Neural cell (in vitro differentiated cells): ENCODE measurements at regions not wholly inside any gene's neighbourhood (a gene's known extent, or its start where the extent isn't known, plus 50 kb on each side); places are given as distances from the start of the nearest gene placed in this dataset.

Experiments used
- H2AFZ ChIP-seq: fragments of 200-600, 300-800 bp; sonication (generic), shearing (Covaris generic); 2 replicates; pipeline ENCODE4 v1.6.0; 2014; ENCODE audit warnings: low read depth, mild to moderate bottlenecking, antibody characterized with exemption, low read length, moderate library complexity
- H3F3A ChIP-seq: fragments of 200-600 bp; shearing (Covaris generic); 2 replicates; pipeline ENCODE4 v1.6.1; 2016; ENCODE audit warnings: mild to moderate bottlenecking, moderate library complexity, mixed read lengths, antibody characterized with exemption, low read length; ENCODE audit not compliant: insufficient read depth, poor library complexity, severe bottlenecking
- H3K27ac ChIP-seq: fragments of 200-600, 300-800 bp; sonication (generic), shearing (Covaris generic); 2 replicates; pipeline ENCODE4 v1.5.1; 2014; ENCODE audit warnings: mild to moderate bottlenecking, low read length, moderate library complexity
- H3K27me3 ChIP-seq: fragments of 300-800, 200-600 bp; sonication (generic), shearing (Covaris generic); 2 replicates; pipeline ENCODE4 v1.6.0; 2014; ENCODE audit warnings: mild to moderate bottlenecking, low read depth, low read length, moderate library complexity; ENCODE audit not compliant: insufficient read depth
- H3K36me3 ChIP-seq: fragments of 300-800, 200-600 bp; sonication (generic), shearing (Covaris generic); 2 replicates; pipeline ENCODE4 v1.5.1; 2014; ENCODE audit warnings: mild to moderate bottlenecking, antibody characterized with exemption, low read length, moderate library complexity; ENCODE audit not compliant: insufficient read depth
- H3K4me2 ChIP-seq: fragments of 300-800, 200-600 bp; sonication (generic), shearing (Covaris generic); 2 replicates; pipeline ENCODE4 v1.6.0; 2014; ENCODE audit warnings: mild to moderate bottlenecking, low read length
- H3K4me3 ChIP-seq: fragments of 300-800, 200-600 bp; sonication (generic), shearing (Covaris generic); 2 replicates; pipeline ENCODE4 v1.5.1; 2014; ENCODE audit warnings: mild to moderate bottlenecking, low read length, moderate library complexity
- H3K79me2 ChIP-seq: fragments of 200-600 bp; shearing (Covaris generic); replicated peaks from 2 replicates; pipeline ENCODE4 v1.6.0; 2014; ENCODE audit warnings: mild to moderate bottlenecking, low read length, moderate library complexity; ENCODE audit not compliant: insufficient read depth
- H3K9ac ChIP-seq: fragments of 300-800, 200-600 bp; sonication (generic), shearing (Covaris generic); 2 replicates; pipeline ENCODE4 v1.6.1; 2016; ENCODE audit warnings: mild to moderate bottlenecking, low read length, mixed read lengths
- H3K9me2 ChIP-seq: fragments of 200-600 bp; shearing (Covaris generic); 2 replicates; pipeline ENCODE4 v1.6.1; 2016; ENCODE audit warnings: mild to moderate bottlenecking, low read length, mixed read lengths; ENCODE audit not compliant: insufficient read depth
- H3K9me3 ChIP-seq: fragments of 200-600, 300-800 bp; sonication (generic), shearing (Covaris generic); 2 replicates; pipeline ENCODE4 v1.6.1; 2016; ENCODE audit warnings: mild to moderate bottlenecking, mixed run types, low read length, moderate library complexity, mixed read lengths
- H4K20me1 ChIP-seq: fragments of 200-600 bp; shearing (Covaris generic); 2 replicates; pipeline ENCODE4 v1.6.1; 2016; ENCODE audit warnings: mild to moderate bottlenecking, mixed run types; ENCODE audit not compliant: insufficient read depth
- CTCF ChIP-seq: fragments of 450-650 bp; IDR thresholded peaks from 2 replicates; pipeline ENCODE4 v1.5.1; 2014; ENCODE audit warnings: antibody characterized with exemption, mild to moderate bottlenecking, moderate library complexity; ENCODE audit not compliant: poor library complexity, severe bottlenecking
- EP300 ChIP-seq: fragments of 450-650 bp; conservative IDR thresholded peaks from 2 replicates; pipeline ENCODE4 v1.6.1; 2014; ENCODE audit warnings: antibody characterized with exemption, mild to moderate bottlenecking, moderate library complexity; ENCODE audit not compliant: poor library complexity, severe bottlenecking
- EZH2 ChIP-seq: fragments of 200-600, 300-800 bp; shearing (Covaris generic), sonication (generic); IDR thresholded peaks from 2 replicates; pipeline ENCODE4 v1.6.1; 2014; ENCODE audit warnings: antibody characterized with exemption, low read length, borderline replicate concordance, mild to moderate bottlenecking; ENCODE audit not compliant: insufficient read depth, poor library complexity, severe bottlenecking
- MXI1 ChIP-seq: fragments of 450-650 bp; conservative IDR thresholded peaks from 2 replicates; pipeline ENCODE4 v1.6.1; 2014; ENCODE audit warnings: antibody characterized with exemption, mild to moderate bottlenecking; ENCODE audit not compliant: poor library complexity, severe bottlenecking
- POLR2AphosphoS5 ChIP-seq: IDR thresholded peaks from 2 replicates; pipeline ENCODE4 v1.6.1; 2012
- RAD21 ChIP-seq: fragments of 450-650 bp; conservative IDR thresholded peaks from 2 replicates; pipeline ENCODE4 v1.6.1; 2014; ENCODE audit warnings: antibody characterized with exemption, mild to moderate bottlenecking, moderate library complexity
- REST ChIP-seq: IDR thresholded peaks from 2 replicates; pipeline ENCODE4 v1.6.1; 2012; ENCODE audit warnings: borderline replicate concordance
- SMC3 ChIP-seq: fragments of 450-650 bp; conservative IDR thresholded peaks from 2 replicates; pipeline ENCODE4 v1.6.1; 2014; ENCODE audit warnings: antibody characterized with exemption, mild to moderate bottlenecking, moderate library complexity; ENCODE audit not compliant: poor library complexity
- TAF1 ChIP-seq: IDR thresholded peaks from 2 replicates; pipeline ENCODE4 v1.6.1; 2012; ENCODE audit warnings: low read depth

- Histone ChIP-seq H3K27me3 (no peaks in the 10 kb centered on the region), H3K9me3 (no peaks in the 10 kb centered on the region), H3K36me3 (no peaks in the 10 kb centered on the region), H3K27ac (no peak overlapping the region), H3F3A (no peaks in the 10 kb centered on the region), H3K9ac (no peak overlapping the region), H3K9me2 (no peaks in the 10 kb centered on the region), H3K4me2 (no peak overlapping the region), H3K4me3 (no peak overlapping the region), H3K79me2 (no peaks in the 10 kb centered on the region), H2AFZ (no peak overlapping the region), H4K20me1 (no peaks in the 10 kb centered on the region)
- TF ChIP-seq REST (no peak), EP300 (no peak), SMC3 (no peak), MXI1 (no peak), POLR2AphosphoS5 (no peak), CTCF (no peak), EZH2 (no peak)
Observed at GRCh38 chr10:117924820-117925219, 121.9 kb downstream of the RAB11FIP2 start.

- no peaks in the 10 kb centered on the region for H3K9me3 ChIP-seq
- H3K27ac ChIP-seq, result no peak overlapping the region
- no peaks in the 10 kb centered on the region for H3F3A ChIP-seq
- H3K4me2 ChIP-seq, result no peak overlapping the region
- H3K4me3 ChIP-seq, result no peak overlapping the region
- no peaks in the 10 kb centered on the region for H3K79me2 ChIP-seq
- H4K20me1 ChIP-seq, result no peaks in the 10 kb centered on the region
- H3K27me3 ChIP-seq, result no peaks in the 10 kb centered on the region
- H3K36me3 ChIP-seq, result no peaks in the 10 kb centered on the region
- no peak overlapping the region for H2AFZ ChIP-seq
- TF ChIP-seq SMC3 (no peak), EZH2 (no peak), EP300 (no peak)
- no peak overlapping the region for H3K9ac ChIP-seq
- H3K9me2 ChIP-seq, result no peaks in the 10 kb centered on the region
Observed at GRCh38 chr10:117925369-117925768, 121.4 kb downstream of the RAB11FIP2 start.

GRCh38 chr10:117926491-117926890 lies 120.2 kb downstream of the RAB11FIP2 start:
- Histone ChIP-seq H3K9me2 (no peaks in the 10 kb centered on the region), H3F3A (no peaks in the 10 kb centered on the region), H3K9me3 (no peaks in the 10 kb centered on the region), H2AFZ (no peak overlapping the region), H3K9ac (no peak overlapping the region), H3K79me2 (no peaks in the 10 kb centered on the region), H3K27ac (no peak overlapping the region), H3K4me2 (no peak overlapping the region), H3K27me3 (no peaks in the 10 kb centered on the region), H4K20me1 (no peaks in the 10 kb centered on the region), H3K36me3 (no peaks in the 10 kb centered on the region), H3K4me3 (no peak overlapping the region)
- TF ChIP-seq REST (no peak), CTCF (no peak), RAD21 (no peak), POLR2AphosphoS5 (no peak), MXI1 (no peak), SMC3 (no peak), EP300 (no peak), TAF1 (no peak), EZH2 (no peak)
